Karpas-422 (cell line): ENCODE measurements at regions not wholly inside any gene's neighbourhood (a gene's known extent, or its start where the extent isn't known, plus 50 kb on each side); places are given as distances from the start of the nearest gene placed in this dataset.

Experiments
- DNase-seq: peaks from one replicate; pipeline ENCODE4 v3.0.0-alpha.2; 2015
- H2AFZ ChIP-seq: fragments of 200-600 bp; sonication (generic); 2 replicates; pipeline ENCODE4 v1.6.1; 2014; ENCODE audit warnings: antibody characterized with exemption, low read length, mixed read lengths
- H3K27ac ChIP-seq: fragments of 200-600 bp; sonication (generic); 2 replicates; pipeline ENCODE4 v1.5.1; 2014; ENCODE audit warnings: mild to moderate bottlenecking, low read length, moderate library complexity
- H3K27me3 ChIP-seq: fragments of 200-600 bp; sonication (generic); 2 replicates; pipeline ENCODE4 v1.6.1; 2014; ENCODE audit warnings: low read length, mixed read lengths
- H3K36me3 ChIP-seq: fragments of 200-600 bp; sonication (generic); 2 replicates; pipeline ENCODE4 v1.6.1; 2014; ENCODE audit warnings: low read length, mixed read lengths; ENCODE audit not compliant: insufficient read depth
- H3K4me1 ChIP-seq: fragments of 200-600 bp; sonication (generic); 2 replicates; pipeline ENCODE4 v1.6.1; 2014; ENCODE audit warnings: mild to moderate bottlenecking, low read length, mixed read lengths
- H3K4me2 ChIP-seq: fragments of 200-600 bp; sonication (generic); 2 replicates; pipeline ENCODE4 v1.6.1; 2014; ENCODE audit warnings: low read length, low read depth, mild to moderate bottlenecking; ENCODE audit not compliant: poor library complexity, severe bottlenecking
- H3K4me3 ChIP-seq: fragments of 200-600 bp; sonication (generic); 2 replicates; pipeline ENCODE4 v1.5.1; 2014; ENCODE audit warnings: mild to moderate bottlenecking, antibody characterized with exemption, low read length, mixed read lengths
- H3K79me2 ChIP-seq: fragments of 200-600 bp; sonication (generic); 2 replicates; pipeline ENCODE4 v1.6.1; 2014; ENCODE audit warnings: mild to moderate bottlenecking, low read length, mixed read lengths
- H3K9ac ChIP-seq: fragments of 200-600 bp; sonication (generic); 2 replicates; pipeline ENCODE4 v1.6.0; 2014; ENCODE audit warnings: low read length
- H3K9me2 ChIP-seq: fragments of 200-600 bp; sonication (generic), shearing (Covaris generic); replicated peaks from 2 replicates; pipeline ENCODE4 v1.6.0; 2014; ENCODE audit warnings: mild to moderate bottlenecking, low read length, moderate library complexity; ENCODE audit not compliant: insufficient read depth
- H3K9me3 ChIP-seq: fragments of 300-700, 200-600 bp; sonication (generic); 2 replicates; pipeline ENCODE4 v1.6.1; 2014; ENCODE audit warnings: low read length, mixed read lengths
- H4K20me1 ChIP-seq: fragments of 200-600 bp; sonication (generic); 2 replicates; pipeline ENCODE4 v1.6.1; 2014; ENCODE audit warnings: mild to moderate bottlenecking, antibody characterized with exemption, low read length, low read depth; ENCODE audit not compliant: insufficient read depth

DNA sequence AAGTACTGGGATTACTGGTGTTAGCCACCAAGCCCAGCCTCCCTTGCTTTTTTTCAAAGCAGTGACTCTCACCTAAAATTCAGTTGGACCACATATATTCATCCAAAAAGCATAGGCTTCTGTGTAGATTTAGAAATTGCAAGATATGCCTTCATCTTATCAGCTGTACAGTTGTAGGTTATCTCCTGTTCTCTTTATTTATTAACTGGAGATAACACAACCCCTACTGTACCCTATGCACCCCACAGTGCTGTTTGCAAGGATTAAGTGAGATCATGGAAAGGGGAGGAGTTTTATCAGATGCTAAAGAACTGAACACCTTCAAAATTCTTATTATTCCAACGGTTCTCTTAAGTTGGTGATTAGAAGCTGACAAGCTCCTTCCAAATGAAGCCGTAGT lies 164.4 kb upstream of the JARID2 start:
- Histone ChIP-seq H3K27ac (no peak overlapping the region), H3K4me3 (no peak overlapping the region), H3K36me3 (no peaks in the 10 kb centered on the region), H3K79me2 (no peaks in the 10 kb centered on the region), H2AFZ (no peak overlapping the region), H3K9ac (no peak overlapping the region), H3K27me3 (no peaks in the 10 kb centered on the region), H4K20me1 (no peaks in the 10 kb centered on the region), H3K4me1 (no peaks in the 10 kb centered on the region), H3K9me2 (no peaks in the 10 kb centered on the region), H3K4me2 (no peak overlapping the region), H3K9me3 (no peaks in the 10 kb centered on the region)
- no peak for DNase-seq

DNA sequence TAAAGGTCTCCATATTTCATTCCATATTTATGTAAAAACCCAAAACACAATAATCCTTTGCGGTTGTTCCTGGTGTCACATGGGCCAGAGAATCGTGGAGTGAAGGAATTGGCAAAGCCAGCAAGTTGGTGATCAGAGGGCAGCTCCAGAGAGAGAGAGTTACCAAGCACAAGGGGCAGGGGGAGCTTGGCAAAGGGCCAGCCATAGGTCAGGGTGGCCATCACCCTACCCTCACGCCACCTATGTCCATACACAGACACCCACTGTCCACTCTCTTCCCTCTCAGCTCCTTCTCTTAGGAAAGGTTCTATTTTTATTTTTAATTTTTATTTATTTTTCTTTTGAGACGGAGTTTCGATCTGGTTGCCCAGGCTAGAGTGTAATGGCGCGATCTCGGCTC lies 163.2 kb upstream of the JARID2 start:
- no peak for DNase-seq
- no peak overlapping the region for H3K27ac ChIP-seq
- no peaks in the 10 kb centered on the region for H3K9me3 ChIP-seq
- H3K9ac ChIP-seq: no peak overlapping the region
- no peaks in the 10 kb centered on the region for H3K79me2 ChIP-seq
- H4K20me1 ChIP-seq: no peaks in the 10 kb centered on the region
- H3K4me1 ChIP-seq: no peaks in the 10 kb centered on the region
- no peak overlapping the region for H3K4me3 ChIP-seq
- H3K4me2 ChIP-seq: no peak overlapping the region
- no peak overlapping the region for H2AFZ ChIP-seq
- no peaks in the 10 kb centered on the region for H3K36me3 ChIP-seq
- H3K27me3 ChIP-seq: no peaks in the 10 kb centered on the region
- no peaks in the 10 kb centered on the region for H3K9me2 ChIP-seq

DNA sequence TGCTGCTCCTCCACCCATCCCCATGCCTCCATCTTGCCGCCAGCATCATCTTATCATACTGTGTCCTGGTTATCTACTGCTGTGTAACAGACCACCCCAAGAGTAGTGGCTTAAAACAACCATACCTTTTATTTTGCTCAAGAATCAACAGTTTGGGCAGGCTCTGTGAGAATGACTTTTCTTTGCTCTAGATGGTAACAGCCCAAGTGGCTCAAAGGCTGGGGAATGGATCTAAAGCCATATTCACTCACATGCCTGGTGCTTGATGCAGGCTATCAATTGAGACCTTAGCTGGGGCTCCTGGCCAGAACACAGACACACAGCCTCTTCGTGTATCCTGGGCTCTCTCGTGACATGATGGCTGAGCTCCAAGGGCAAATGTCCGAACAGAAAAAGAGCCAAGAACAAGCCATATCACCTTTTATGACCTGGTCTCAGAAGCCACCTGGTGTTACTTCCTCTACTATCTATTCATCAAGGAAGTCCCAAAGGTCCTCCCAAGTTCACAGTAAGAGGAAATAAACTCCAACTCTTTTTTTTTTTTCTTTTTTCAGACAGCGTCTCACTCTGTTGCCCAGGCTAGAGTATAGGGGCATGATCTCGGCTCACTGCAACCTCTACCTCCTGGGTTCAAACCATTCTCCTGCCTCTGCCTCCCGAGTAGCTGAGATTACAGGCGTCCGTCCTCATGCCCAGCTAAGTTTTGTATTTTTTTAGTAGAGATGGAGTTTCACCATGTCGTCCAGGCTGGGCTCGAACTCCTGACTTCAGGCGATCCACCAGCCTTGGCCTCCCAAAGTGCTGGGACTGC lies 159.3 kb upstream of the JARID2 start:
- Histone ChIP-seq H3K9me2 (no peaks in the 10 kb centered on the region), H3K27ac (no peak overlapping the region), H3K36me3 (no peaks in the 10 kb centered on the region), H3K4me2 (no peak overlapping the region), H3K9me3 (no peaks in the 10 kb centered on the region), H3K9ac (no peak overlapping the region), H3K79me2 (no peaks in the 10 kb centered on the region), H2AFZ (no peak overlapping the region), H4K20me1 (no peaks in the 10 kb centered on the region), H3K4me1 (no peaks in the 10 kb centered on the region), H3K4me3 (no peak overlapping the region), H3K27me3 (no peaks in the 10 kb centered on the region)
- DNase-seq: no peak

DNA sequence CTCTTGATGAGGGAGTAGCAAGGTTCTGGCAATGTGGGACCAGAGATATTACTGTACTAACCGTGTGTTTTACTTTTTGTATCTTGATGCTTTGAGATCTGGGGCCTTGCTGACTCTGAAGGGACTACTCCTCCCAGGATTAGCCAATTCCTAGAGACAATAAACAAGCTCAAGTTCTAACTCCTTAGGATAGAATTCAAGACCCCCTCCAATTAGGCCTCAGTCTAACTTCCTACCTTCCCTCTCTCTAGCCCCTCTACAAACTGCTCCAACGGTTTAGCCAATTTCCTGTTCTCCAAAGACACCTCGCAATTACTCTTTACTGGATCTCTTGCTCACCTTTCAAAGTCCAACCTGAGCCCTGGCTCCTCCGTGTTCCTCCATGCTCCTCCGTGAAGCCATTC lies 158.7 kb upstream of the JARID2 start:
- H3K9ac ChIP-seq: no peak overlapping the region
- no peaks in the 10 kb centered on the region for H3K36me3 ChIP-seq
- no peak overlapping the region for H3K4me3 ChIP-seq
- no peak overlapping the region for H3K4me2 ChIP-seq
- H3K9me2 ChIP-seq: no peaks in the 10 kb centered on the region
- no peak overlapping the region for H2AFZ ChIP-seq
- no peaks in the 10 kb centered on the region for H3K4me1 ChIP-seq
- no peaks in the 10 kb centered on the region for H3K27me3 ChIP-seq
- no peaks in the 10 kb centered on the region for H4K20me1 ChIP-seq
- no peak for DNase-seq
- no peak overlapping the region for H3K27ac ChIP-seq
- no peaks in the 10 kb centered on the region for H3K79me2 ChIP-seq
- no peaks in the 10 kb centered on the region for H3K9me3 ChIP-seq

DNA sequence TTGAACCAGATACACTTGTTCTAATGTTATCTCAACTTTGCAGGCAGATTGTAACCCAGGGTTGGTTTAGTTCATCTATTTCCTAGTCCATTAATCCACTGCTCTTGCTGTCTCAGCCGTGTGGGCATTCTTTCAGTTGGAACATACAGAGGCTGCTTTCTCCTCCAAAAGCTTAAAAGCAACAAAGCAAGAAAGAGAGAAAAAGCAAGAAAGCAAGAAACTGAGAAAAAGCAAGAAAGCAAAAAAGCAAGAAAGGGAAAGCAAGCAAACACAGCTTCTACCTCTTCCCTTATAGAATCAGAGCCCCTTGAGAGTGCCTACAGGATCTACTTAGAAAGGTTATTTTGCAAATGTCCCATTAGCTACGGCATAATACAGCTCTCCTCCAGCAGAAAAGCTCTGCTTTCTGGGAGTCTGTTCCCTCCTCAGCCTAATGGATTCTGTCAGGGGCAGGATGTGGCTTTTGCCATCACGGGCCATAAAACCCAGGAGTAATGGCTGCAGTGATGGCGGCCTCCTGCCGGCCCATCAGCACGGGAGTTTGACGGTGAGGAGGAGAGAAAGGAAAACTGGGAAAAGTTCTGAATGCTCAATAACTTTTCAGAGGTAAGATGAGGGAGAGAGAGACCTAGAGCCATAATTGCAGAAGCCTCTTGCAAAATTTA lies 156.8 kb upstream of the JARID2 start:
- Histone ChIP-seq H3K27me3 (no peaks in the 10 kb centered on the region), H3K4me1 (no peaks in the 10 kb centered on the region), H3K4me3 (no peak overlapping the region), H4K20me1 (no peaks in the 10 kb centered on the region), H2AFZ (no peak overlapping the region), H3K4me2 (no peak overlapping the region), H3K9ac (no peak overlapping the region), H3K27ac (no peak overlapping the region), H3K36me3 (no peaks in the 10 kb centered on the region), H3K9me3 (no peaks in the 10 kb centered on the region), H3K9me2 (no peaks in the 10 kb centered on the region), H3K79me2 (no peaks in the 10 kb centered on the region)
- no peak for DNase-seq

DNA sequence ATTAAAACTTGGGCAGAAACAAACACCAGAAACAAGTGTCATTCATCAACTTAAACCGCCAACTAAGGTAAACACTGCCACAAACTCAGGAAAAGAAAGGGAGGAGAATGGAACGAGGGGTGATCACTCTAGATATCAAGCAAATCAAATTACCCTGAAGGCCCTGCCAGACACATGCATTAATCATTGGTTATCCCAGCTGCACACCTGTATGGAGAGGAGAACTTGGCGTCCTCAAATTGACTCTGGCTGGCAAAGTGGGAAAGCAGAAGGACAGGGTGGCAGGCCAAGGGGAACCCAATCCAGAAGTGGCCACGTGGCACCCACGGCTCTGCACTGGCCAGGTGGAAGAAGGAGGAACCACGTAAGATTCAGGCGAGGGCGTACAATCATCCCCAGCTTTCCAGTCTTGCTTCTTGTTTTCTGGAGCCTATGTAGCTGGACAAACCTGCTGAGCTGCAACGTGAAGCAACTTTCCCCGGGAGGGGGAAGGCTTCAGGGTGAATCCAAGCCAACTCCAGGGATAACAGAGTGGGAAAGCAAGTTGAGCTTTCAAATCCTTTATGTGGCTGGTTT lies 156.2 kb upstream of the JARID2 start:
- no peaks in the 10 kb centered on the region for H3K9me3 ChIP-seq
- no peaks in the 10 kb centered on the region for H3K79me2 ChIP-seq
- no peaks in the 10 kb centered on the region for H3K36me3 ChIP-seq
- no peaks in the 10 kb centered on the region for H3K27me3 ChIP-seq
- H2AFZ ChIP-seq: no peak overlapping the region
- no peak overlapping the region for H3K9ac ChIP-seq
- H3K4me2 ChIP-seq: no peak overlapping the region
- H3K4me1 ChIP-seq: no peaks in the 10 kb centered on the region
- H3K4me3 ChIP-seq: no peak overlapping the region
- H3K27ac ChIP-seq: no peak overlapping the region
- no peaks in the 10 kb centered on the region for H4K20me1 ChIP-seq
- DNase-seq: no peak
- H3K9me2 ChIP-seq: no peaks in the 10 kb centered on the region

DNA sequence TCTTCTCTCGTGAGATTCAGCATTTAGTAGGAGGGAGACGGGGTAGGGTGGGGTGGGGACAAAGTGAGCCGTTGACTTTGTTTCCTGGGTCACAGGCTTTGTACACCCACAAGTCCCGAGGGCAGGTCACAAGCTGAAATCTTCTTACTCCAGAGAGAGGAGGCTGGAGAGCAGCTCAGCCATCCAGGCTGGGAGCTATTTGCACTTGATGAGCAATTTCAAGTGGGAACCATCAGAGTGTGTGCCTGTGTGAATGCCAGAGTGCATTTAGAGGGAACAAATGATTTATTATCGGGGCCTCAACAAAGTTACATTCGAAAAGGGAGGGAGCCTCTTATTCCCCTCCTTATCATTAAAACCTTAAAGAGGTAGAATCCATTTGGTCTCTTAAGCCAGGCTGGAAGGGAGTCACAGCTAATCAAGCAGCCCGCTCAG lies 155.7 kb upstream of the JARID2 start:
- Histone ChIP-seq H2AFZ (no peak overlapping the region), H3K9ac (no peak overlapping the region), H3K27me3 (no peaks in the 10 kb centered on the region), H3K27ac (no peak overlapping the region), H3K9me3 (no peaks in the 10 kb centered on the region), H3K9me2 (no peaks in the 10 kb centered on the region), H3K4me1 (no peaks in the 10 kb centered on the region), H3K4me3 (no peak overlapping the region), H3K79me2 (no peaks in the 10 kb centered on the region), H3K36me3 (no peaks in the 10 kb centered on the region), H3K4me2 (no peak overlapping the region), H4K20me1 (no peaks in the 10 kb centered on the region)
- no peak for DNase-seq

DNA sequence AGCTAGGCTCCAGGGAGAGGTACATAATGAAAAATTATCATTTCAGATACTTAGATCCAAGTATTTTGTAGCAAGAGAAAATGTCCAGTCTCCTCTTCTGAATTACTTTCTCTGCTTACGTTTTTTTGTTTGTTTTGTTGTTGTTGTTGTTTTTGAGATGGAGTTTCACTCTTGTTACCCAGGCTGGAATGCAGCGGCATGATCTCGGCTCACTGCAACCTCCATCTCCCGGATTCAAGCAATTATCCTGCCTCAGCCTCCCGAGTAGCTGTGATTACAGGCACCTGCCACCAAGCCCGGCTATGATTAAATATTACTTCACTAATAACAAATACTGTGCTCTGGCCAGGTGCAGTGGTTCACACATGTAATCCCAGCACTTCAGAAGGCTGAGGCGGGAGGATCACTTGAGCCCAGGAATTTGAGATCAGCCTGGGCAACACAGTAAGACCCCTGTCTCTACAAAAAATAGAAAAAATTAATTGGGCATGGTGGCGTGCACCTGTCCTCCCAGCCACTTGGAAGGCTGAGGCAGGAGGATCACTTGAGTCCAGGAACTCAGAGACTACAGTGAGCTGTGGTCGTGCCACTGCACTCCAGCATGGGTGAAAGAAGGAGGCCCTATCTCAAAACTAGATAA lies 155.0 kb upstream of the JARID2 start:
- H3K36me3 ChIP-seq: no peaks in the 10 kb centered on the region

More for the DNA sequence above, 155.0 kb upstream of the JARID2 start:
- no peaks in the 10 kb centered on the region for H3K79me2 ChIP-seq
- no peaks in the 10 kb centered on the region for H3K9me3 ChIP-seq
- no peaks in the 10 kb centered on the region for H3K27me3 ChIP-seq
- no peak overlapping the region for H3K27ac ChIP-seq
- no peaks in the 10 kb centered on the region for H4K20me1 ChIP-seq
- H2AFZ ChIP-seq: no peak overlapping the region
- no peaks in the 10 kb centered on the region for H3K4me1 ChIP-seq
- H3K9me2 ChIP-seq: no peaks in the 10 kb centered on the region
- no peak overlapping the region for H3K9ac ChIP-seq
- no peak overlapping the region for H3K4me2 ChIP-seq
- no peak overlapping the region for H3K4me3 ChIP-seq
- no peak for DNase-seq
